Esophagus (tissue), 2 donors: ENCODE measurements at regions not wholly inside any gene's neighbourhood (a gene's known extent, or its start where the extent isn't known, plus 50 kb on each side); places are given as distances from the start of the nearest gene placed in this dataset.
A peak's percentile ranks its signal among the peaks of the same experiment; 100 is the strongest.

Experiments
- H3K27ac ChIP-seq, 2 donors: one replicate each; pipeline ENCODE4 v1.5.1; 2013; ENCODE audit warnings: low read depth in 2 of 2, mild to moderate bottlenecking in 2 of 2, inconsistent platforms in 1 of 2, low read length in 1 of 2, moderate library complexity in 1 of 2
- H3K27me3 ChIP-seq, 2 donors: one replicate each; pipeline ENCODE4 v1.6.1; 2013; ENCODE audit warnings: low read length in 2 of 2, control low read depth in 1 of 2, mild to moderate bottlenecking in 1 of 2; ENCODE audit not compliant: insufficient read depth in 2 of 2, control insufficient read depth in 1 of 2
- H3K36me3 ChIP-seq, 2 donors: one replicate each; pipeline ENCODE4 v1.6.1; 2013; ENCODE audit warnings: low read length in 1 of 2; ENCODE audit not compliant: control insufficient read depth in 2 of 2, insufficient read depth in 2 of 2
- H3K4me1 ChIP-seq, 2 donors: one replicate each; pipeline ENCODE4 v1.6.1; 2013; ENCODE audit warnings: low read length in 1 of 2; ENCODE audit not compliant: control insufficient read depth in 2 of 2, insufficient read depth in 2 of 2
- H3K4me3 ChIP-seq, 2 donors: one replicate each; pipeline ENCODE4 v1.5.1; 2013; ENCODE audit warnings: low read length in 2 of 2, mild to moderate bottlenecking in 2 of 2, low read depth in 1 of 2, moderate library complexity in 1 of 2
- H3K9me3 ChIP-seq, 2 donors: one replicate each; pipeline ENCODE4 v1.6.1; 2013; ENCODE audit warnings: mild to moderate bottlenecking in 2 of 2, low read depth in 1 of 2, low read length in 1 of 2, moderate library complexity in 1 of 2; ENCODE audit not compliant: control insufficient read depth in 2 of 2, insufficient read depth in 1 of 2
- WGBS, 2 donors: extraction: QIAGEN DNeasy Blood & Tissue Kit; methylation state at CpG; one replicate each; pipeline ENCODE4 v1.1.7; 2013; 5-methylcytosine and 5-hydroxymethylcytosine counted together
- donor health status: healthy with polysubstance abuse.
- donor health status: Bipolar disorder and iron deficiency.

DNA sequence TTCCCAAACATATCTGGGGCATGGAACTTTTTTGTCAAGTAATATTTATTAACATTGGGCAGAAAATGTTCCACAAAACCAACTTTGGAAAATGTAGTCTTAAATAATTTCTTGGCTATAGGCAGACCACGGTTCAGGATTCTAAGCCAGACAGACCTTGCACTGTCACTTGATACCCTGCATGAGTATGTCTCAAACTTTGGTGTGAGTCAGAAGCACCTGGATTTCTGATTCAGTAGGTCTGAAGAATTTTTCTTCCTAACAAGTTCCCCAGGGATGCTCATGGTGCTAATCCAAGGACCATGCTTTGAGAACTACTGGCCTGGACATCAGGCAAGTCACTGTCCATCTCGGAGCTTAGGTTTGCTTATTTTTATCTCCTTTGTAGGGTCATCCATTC, 562.0 kb downstream of the PLPP3 start:
- 78 to 82% methylated on average over 2 of the region's 2 CpGs for WGBS, 2 donors

DNA sequence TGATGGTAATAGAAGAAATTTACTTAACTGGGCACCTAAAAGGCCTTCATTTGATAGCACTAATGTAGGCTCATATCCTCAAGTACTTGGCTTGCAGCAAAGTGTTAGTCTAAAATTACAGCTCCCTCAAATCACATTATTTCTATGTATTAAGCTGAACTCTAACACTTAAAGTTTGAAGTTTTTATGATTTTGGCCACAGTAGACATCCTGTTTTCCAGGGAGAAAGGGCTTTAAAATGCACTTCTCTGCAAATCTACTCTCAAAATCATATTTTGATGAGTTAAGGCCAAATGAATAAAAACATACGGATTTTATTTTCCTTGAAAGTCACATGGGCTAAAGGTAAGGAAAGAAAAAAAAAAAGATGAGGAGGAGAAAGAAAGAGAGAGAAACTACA, 575.5 kb downstream of the PLPP3 start:
- no peaks in the 10 kb centered on the region for H3K9me3 ChIP-seq
- no peak overlapping the region for H3K27ac ChIP-seq
- H3K4me3 ChIP-seq: no peak overlapping the region
- no peaks in the 10 kb centered on the region for H3K4me1 ChIP-seq
- H3K27me3 ChIP-seq: no peaks in the 10 kb centered on the region
- WGBS, 2 donors: 91 to 94% methylated on average over 1 of the region's 1 CpG
- H3K36me3 ChIP-seq: no peaks in the 10 kb centered on the region

More for the DNA sequence above, 562.0 kb downstream of the PLPP3 start:
- Histone ChIP-seq H3K36me3 (no peaks in the 10 kb centered on the region), H3K4me3 (no peak overlapping the region), H3K9me3 (no peaks in the 10 kb centered on the region), H3K27ac (no peak overlapping the region), H3K4me1 (no peaks in the 10 kb centered on the region), H3K27me3 (no peaks in the 10 kb centered on the region)

DNA sequence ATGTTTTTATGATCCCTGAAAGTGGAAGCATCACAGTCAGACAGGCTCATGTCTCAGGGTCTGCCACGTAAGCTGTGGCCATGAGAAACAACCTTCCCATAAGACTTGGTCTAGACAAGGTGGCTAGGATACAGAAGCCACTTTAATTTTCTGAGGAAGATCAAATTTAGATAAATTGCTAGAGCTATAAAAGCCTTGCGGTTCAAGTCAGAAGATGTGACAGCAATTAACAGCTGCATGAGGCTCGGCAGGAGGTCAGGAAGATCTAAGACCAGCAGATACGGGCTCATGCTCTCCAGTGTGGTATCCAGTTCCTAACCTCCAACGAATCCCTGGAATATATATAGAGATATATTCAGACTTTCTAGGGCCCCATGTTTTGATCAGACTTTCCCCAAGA, 577.1 kb downstream of the PLPP3 start:
- Histone ChIP-seq H3K4me1 (no peaks in the 10 kb centered on the region), H3K4me3 (no peak overlapping the region), H3K9me3 (no peaks in the 10 kb centered on the region), H3K36me3 (no peaks in the 10 kb centered on the region), H3K27ac (no peak overlapping the region), H3K27me3 (no peaks in the 10 kb centered on the region)
- WGBS, 2 donors: 80 to 85% methylated on average over 5 of the region's 5 CpGs

DNA sequence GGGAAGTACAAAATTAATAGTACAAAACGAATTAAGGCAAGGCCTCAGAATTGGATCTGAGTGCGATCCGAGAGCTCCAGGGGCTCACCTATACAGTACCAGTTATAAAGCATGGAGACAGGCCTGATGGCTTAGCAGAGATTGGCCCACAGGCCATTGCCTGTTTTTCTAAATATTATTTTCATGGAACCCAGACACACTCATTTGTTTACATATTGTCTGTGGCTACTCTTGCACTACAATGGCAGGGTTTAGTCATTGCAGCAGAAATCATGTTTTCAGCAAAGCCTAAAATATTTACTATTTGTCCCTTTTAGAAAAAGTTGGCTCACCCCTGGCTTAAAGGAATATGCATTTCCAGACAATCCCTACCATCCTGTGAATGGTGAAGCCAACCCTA, 578.9 kb downstream of the PLPP3 start:
- H3K36me3 ChIP-seq: no peaks in the 10 kb centered on the region
- WGBS, 2 donors: 94 to 97% methylated on average over 3 of the region's 3 CpGs
- no peaks in the 10 kb centered on the region for H3K9me3 ChIP-seq
- no peak overlapping the region for H3K4me3 ChIP-seq
- H3K27ac ChIP-seq: no peak overlapping the region
- H3K4me1 ChIP-seq: no peaks in the 10 kb centered on the region
- no peaks in the 10 kb centered on the region for H3K27me3 ChIP-seq

- no peak overlapping the region for H3K27ac ChIP-seq
- 37 to 50% methylated on average over 1 of the region's 1 CpG for WGBS, 2 donors
These were observed 581.8 kb downstream of the PLPP3 start for GRCh38 chr1:55997536-55997935.

DNA sequence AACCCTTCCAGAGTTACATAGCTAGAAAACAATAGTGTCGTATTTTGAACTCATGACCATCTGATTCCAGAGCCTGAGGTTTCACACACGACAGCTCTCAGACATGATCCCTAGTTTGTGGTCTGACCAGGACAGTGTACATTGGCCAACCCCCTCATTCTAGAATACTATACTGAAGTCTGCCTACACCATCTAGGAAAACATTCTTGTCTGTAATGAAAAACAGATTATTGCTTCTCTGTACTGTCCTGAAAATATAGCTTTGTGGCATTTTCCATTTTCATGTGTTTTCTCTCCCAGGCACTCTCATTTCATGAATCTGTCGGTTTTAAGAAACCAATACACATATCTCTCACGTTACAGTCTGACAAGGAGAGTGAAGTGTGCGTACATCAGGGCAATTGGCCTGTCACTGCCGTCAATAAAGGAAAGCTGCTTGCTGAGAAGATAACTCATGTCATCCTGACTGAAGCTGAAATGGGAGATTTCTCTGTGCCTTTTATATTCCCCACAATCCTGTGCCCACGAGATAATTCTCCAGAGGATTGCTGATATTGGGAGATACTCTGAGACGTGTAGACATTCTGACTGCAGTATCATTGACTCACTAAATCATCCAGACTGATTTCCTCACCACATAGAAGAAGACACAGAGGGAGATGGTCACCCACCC, 585.6 kb downstream of the PLPP3 start:
- no peaks in the 10 kb centered on the region for H3K4me1 ChIP-seq
- H3K27me3 ChIP-seq: no peaks in the 10 kb centered on the region
- no peak overlapping the region for H3K4me3 ChIP-seq
- 77 to 85% methylated on average over 8 of the region's 8 CpGs for WGBS, 2 donors
- no peaks in the 10 kb centered on the region for H3K36me3 ChIP-seq
- no peak overlapping the region for H3K27ac ChIP-seq
- no peaks in the 10 kb centered on the region for H3K9me3 ChIP-seq

More at GRCh38 chr1:55997536-55997935, 581.8 kb downstream of the PLPP3 start:
- no peaks in the 10 kb centered on the region for H3K4me1 ChIP-seq
- H3K4me3 ChIP-seq: no peak overlapping the region
- H3K36me3 ChIP-seq: no peaks in the 10 kb centered on the region
- H3K9me3 ChIP-seq: no peaks in the 10 kb centered on the region
- no peaks in the 10 kb centered on the region for H3K27me3 ChIP-seq

DNA sequence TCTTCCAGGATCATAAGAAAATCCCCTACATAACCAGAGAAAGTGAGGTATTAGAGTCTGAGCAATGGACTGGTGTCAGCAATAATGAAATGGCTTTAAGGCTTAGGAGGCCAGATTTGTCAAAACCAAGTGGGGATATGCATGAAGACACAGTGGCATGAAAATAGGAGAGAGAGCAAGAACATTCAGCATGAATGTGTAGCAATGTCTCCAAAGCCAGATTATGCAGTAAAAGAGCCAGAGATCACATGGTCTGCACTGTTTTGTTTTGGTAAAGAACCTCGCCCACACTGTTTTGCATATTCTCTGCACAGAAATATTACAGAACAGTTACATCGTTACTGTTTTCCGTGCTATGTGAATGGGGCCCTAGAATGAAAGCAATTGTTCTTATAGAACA, 589.4 kb downstream of the PLPP3 start:
- H3K27me3 ChIP-seq: no peaks in the 10 kb centered on the region
- no peak overlapping the region for H3K27ac ChIP-seq
- H3K9me3 ChIP-seq: no peaks in the 10 kb centered on the region
- H3K4me3 ChIP-seq: no peak overlapping the region
- 81% methylated on average over 3 of the region's 3 CpGs for WGBS, 2 donors
- H3K36me3 ChIP-seq: no peaks in the 10 kb centered on the region
- H3K4me1 ChIP-seq: no peaks in the 10 kb centered on the region

GRCh38 chr1:55988963-55989452, 590.4 kb downstream of the PLPP3 start:
- H3K4me1 ChIP-seq: no peaks in the 10 kb centered on the region
- H3K4me3 ChIP-seq: no peak overlapping the region
- H3K27ac ChIP-seq: no peak overlapping the region
- WGBS, 2 donors: 82 to 90% methylated on average over 1 of the region's 1 CpG
- no peaks in the 10 kb centered on the region for H3K27me3 ChIP-seq
- no peaks in the 10 kb centered on the region for H3K36me3 ChIP-seq
- H3K9me3 ChIP-seq: no peaks in the 10 kb centered on the region

DNA sequence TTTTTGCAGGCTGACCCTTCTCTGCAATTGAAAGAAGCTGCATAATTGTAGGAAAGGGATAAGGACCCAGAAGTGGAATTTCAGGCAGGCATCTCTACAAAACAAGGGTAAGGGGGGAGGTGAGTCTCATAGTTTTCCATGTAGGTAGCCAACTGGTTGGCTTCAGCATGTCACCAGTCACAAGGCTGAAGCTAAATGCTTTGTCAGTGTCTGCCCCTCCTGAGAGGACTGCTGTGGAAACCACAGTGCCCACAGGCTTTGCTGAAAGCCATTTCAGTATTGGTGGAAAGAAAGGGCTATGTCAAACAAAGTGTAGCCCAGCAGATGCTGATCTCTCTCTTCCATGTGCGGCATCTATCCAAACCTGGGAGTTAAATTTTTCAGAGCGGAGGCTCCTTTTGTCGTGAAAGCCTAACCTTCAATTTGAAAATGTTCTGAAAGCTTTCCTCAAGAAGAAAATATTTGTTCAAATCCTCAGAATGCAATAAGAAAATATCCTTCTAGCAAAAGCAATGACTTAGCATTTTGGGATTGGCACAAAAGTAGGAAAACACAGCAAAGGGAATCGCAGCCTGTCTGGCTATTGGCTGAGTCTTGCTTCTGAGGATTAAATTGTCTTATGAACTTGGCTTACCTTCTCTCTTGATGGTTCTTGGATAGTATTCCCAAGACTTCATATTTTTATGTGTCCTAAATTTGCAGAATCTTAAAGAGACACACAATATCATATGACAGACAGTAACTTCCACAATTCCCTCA, 591.7 kb downstream of the PLPP3 start:
- no peaks in the 10 kb centered on the region for H3K9me3 ChIP-seq
- peak overlapping the region in 1 of 2 donors; percentile 39 for H3K27ac ChIP-seq
- 49 to 65% methylated on average over 4 of the region's 4 CpGs for WGBS, 2 donors
- no peaks in the 10 kb centered on the region for H3K36me3 ChIP-seq
- H3K4me3 ChIP-seq: no peak overlapping the region
- H3K4me1 ChIP-seq: no peaks in the 10 kb centered on the region
- no peaks in the 10 kb centered on the region for H3K27me3 ChIP-seq

DNA sequence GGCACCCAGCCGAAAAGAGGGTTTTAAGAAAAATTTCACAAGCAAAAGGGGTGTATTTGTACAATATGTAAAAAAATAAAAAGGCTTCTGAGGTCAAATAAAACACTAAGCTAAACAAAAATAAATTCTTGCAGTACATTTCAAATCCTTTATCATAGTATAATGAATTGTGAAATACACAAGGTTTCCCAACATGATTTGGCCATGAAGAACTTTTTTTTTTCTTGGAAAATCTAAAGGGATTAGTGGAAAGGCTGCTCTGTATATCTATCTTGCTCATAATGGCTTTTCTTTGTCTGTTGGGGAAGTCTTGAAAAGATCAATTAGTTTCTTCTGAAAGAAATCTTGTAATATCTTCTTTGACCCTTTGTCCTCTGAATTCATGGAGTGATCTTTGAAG, 593.4 kb downstream of the PLPP3 start:
- no peaks in the 10 kb centered on the region for H3K27me3 ChIP-seq
- no peak overlapping the region for H3K4me3 ChIP-seq
- H3K27ac ChIP-seq: no peak overlapping the region
- no peaks in the 10 kb centered on the region for H3K4me1 ChIP-seq
- no peaks in the 10 kb centered on the region for H3K9me3 ChIP-seq
- WGBS, 2 donors: 84 to 89% methylated on average over 1 of the region's 1 CpG
- no peaks in the 10 kb centered on the region for H3K36me3 ChIP-seq
